PC-9 (cell line): ENCODE measurements at regions not wholly inside any gene's neighbourhood (a gene's known extent, or its start where the extent isn't known, plus 50 kb on each side); places are given as distances from the start of the nearest gene placed in this dataset.
A peak's percentile ranks its signal among the peaks of the same experiment; 100 is the strongest.

ENCODE experiments used
- BruUV-seq: library from RNA; stranded (reverse); fragments of 400-500 nt; replicated peaks from 2 replicates; lab custom pipeline; 2021; lab: Mats Ljungman, UMichigan
- CTCF ChIA-PET: fragments of 300-600 bp; sonication (Branson Sonifier 250); formaldehyde crosslinking; loops from one replicate; lab custom pipeline; 2022; ENCODE audit warnings: antibody characterized with exemption; lab: Charles Lee
- POLR2A ChIA-PET: fragments of 300-600 bp; sonication (Branson Sonifier 250); formaldehyde crosslinking; loops from one replicate; lab custom pipeline; 2022; ENCODE audit warnings: antibody characterized with exemption; ENCODE audit not compliant: unreplicated experiment; lab: Charles Lee
- DNase-seq, 2 experiments: peaks; one replicate each; pipeline versions ENCODE4 v3.0.0 to v3.0.0-alpha.2; 2015 to 2022; ENCODE audit warnings: mixed read lengths in 1 of 2
- H2AFZ ChIP-seq: fragments of 200-600 bp; sonication (generic); 2 replicates; pipeline ENCODE4 v1.8.1; 2017; ENCODE audit warnings: antibody characterized with exemption
- H3F3A ChIP-seq: fragments of 200-600 bp; sonication (generic); 2 replicates; pipeline ENCODE4 v1.8.1; 2017; ENCODE audit warnings: antibody characterized with exemption, mild to moderate bottlenecking, low read depth; ENCODE audit not compliant: insufficient read depth
- H3K27ac ChIP-seq: fragments of 200-600 bp; sonication (generic); 2 replicates; pipeline ENCODE4 v1.6.1; 2016; ENCODE audit warnings: mixed run types
- H3K27me3 ChIP-seq: fragments of 200-600 bp; sonication (generic); 2 replicates; pipeline ENCODE4 v1.6.1; 2016; ENCODE audit warnings: low read depth, mixed run types; ENCODE audit not compliant: insufficient read depth
- H3K36me3 ChIP-seq: fragments of 200-600 bp; sonication (generic); 2 replicates; pipeline ENCODE4 v1.6.1; 2016; ENCODE audit warnings: low read depth, mixed run types
- H3K4me1 ChIP-seq: fragments of 200-600 bp; sonication (generic); replicated peaks from 2 replicates; pipeline ENCODE4 v1.6.1; 2016; ENCODE audit warnings: mixed run types; ENCODE audit not compliant: insufficient read depth
- H3K4me2 ChIP-seq: fragments of 200-600 bp; sonication (generic); 2 replicates; pipeline ENCODE4 v1.6.1; 2017; ENCODE audit warnings: mixed run types
- H3K4me3 ChIP-seq: fragments of 200-600 bp; sonication (generic); 2 replicates; pipeline ENCODE4 v1.6.1; 2016; ENCODE audit warnings: mixed run types
- H3K79me2 ChIP-seq: fragments of 200-600 bp; sonication (generic); 2 replicates; pipeline ENCODE4 v1.6.1; 2017; ENCODE audit warnings: low read depth, mixed run types
- H3K9me2 ChIP-seq: fragments of 200-600 bp; sonication (generic); 2 replicates; pipeline ENCODE4 v1.8.1; 2017; ENCODE audit warnings: mild to moderate bottlenecking; ENCODE audit not compliant: insufficient read depth
- H3K9me3 ChIP-seq: fragments of 200-600 bp; sonication (generic); 2 replicates; pipeline ENCODE4 v1.8.1; 2016; ENCODE audit warnings: low read depth; ENCODE audit not compliant: insufficient read depth
- H4K20me1 ChIP-seq: fragments of 200-600 bp; sonication (generic); 2 replicates; pipeline ENCODE4 v1.8.1; 2017; ENCODE audit not compliant: insufficient read depth
- EZH2 ChIP-seq: fragments of 200-600 bp; sonication (generic); IDR thresholded peaks from 2 replicates; pipeline ENCODE4 v1.8.0; 2017; ENCODE audit warnings: antibody characterized with exemption, low read depth
- intact Hi-C: fragments of 100-400 bp; cut with micrococcal nuclease; formaldehyde crosslinking; loops from one replicate; pipeline ENCODE4 v1.10.0; 2022; ENCODE audit not compliant: unreplicated experiment
- TF ChIP-seq, protein P1 (sequence below): fragments of 200-600 bp; sonication (generic); conservative IDR thresholded peaks from 2 replicates; pipeline ENCODE4 v1.6.1; 2017; ENCODE audit warnings: mixed run types, antibody characterized with exemption, mild to moderate bottlenecking, moderate library complexity

DNA sequence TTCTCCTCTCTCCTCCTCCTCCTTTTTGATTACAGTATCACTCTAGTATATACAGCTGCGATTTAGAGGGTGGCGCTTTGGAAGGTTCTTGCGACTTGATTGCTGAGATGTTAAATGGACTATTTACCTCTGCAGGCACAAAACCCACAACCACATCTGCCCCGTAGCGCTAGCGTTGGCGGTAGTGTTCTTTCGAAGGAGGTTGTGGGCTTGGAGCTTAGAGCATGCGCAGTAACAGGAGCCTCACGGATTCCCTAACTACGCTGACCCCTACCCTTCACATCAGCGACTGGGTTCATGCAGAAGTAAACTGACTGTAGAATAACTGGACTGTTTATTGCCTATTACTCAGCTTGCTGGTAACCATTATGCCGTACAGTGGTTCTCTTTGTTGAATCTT is 58.0 kb downstream of the CGGBP1 start:
- H4K20me1 ChIP-seq: no peaks in the 10 kb centered on the region
- H3K4me1 ChIP-seq: no peaks in the 10 kb centered on the region
- no peak overlapping the region for H3K27ac ChIP-seq
- H2AFZ ChIP-seq: 0 out of 2 replicates have a peak overlapping the region, but pooled peaks have one; percentile 17
- H3K36me3 ChIP-seq: no peaks in the 10 kb centered on the region
- H3K4me2 ChIP-seq: no peak overlapping the region
- no peaks in the 10 kb centered on the region for H3K9me3 ChIP-seq
- no peaks in the 10 kb centered on the region for H3F3A ChIP-seq
- no peak for DNase-seq
- no peak for TF ChIP-seq EZH2
- TF ChIP-seq, protein P1, sequence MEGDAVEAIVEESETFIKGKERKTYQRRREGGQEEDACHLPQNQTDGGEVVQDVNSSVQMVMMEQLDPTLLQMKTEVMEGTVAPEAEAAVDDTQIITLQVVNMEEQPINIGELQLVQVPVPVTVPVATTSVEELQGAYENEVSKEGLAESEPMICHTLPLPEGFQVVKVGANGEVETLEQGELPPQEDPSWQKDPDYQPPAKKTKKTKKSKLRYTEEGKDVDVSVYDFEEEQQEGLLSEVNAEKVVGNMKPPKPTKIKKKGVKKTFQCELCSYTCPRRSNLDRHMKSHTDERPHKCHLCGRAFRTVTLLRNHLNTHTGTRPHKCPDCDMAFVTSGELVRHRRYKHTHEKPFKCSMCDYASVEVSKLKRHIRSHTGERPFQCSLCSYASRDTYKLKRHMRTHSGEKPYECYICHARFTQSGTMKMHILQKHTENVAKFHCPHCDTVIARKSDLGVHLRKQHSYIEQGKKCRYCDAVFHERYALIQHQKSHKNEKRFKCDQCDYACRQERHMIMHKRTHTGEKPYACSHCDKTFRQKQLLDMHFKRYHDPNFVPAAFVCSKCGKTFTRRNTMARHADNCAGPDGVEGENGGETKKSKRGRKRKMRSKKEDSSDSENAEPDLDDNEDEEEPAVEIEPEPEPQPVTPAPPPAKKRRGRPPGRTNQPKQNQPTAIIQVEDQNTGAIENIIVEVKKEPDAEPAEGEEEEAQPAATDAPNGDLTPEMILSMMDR: no peak
- no TSS peak for BruUV-seq
- ChIA-PET POLR2A (no interaction called here), CTCF (no interaction called here)
- intact Hi-C loops: loop anchor here (10.0 kb wide), 2 partner anchors 836 to 916 kb away; no protein-coding TSS in a partner anchor
- no peaks in the 10 kb centered on the region for H3K9me2 ChIP-seq
- no peak overlapping the region for H3K4me3 ChIP-seq
- no peaks in the 10 kb centered on the region for H3K79me2 ChIP-seq
- no peaks in the 10 kb centered on the region for H3K27me3 ChIP-seq

DNA sequence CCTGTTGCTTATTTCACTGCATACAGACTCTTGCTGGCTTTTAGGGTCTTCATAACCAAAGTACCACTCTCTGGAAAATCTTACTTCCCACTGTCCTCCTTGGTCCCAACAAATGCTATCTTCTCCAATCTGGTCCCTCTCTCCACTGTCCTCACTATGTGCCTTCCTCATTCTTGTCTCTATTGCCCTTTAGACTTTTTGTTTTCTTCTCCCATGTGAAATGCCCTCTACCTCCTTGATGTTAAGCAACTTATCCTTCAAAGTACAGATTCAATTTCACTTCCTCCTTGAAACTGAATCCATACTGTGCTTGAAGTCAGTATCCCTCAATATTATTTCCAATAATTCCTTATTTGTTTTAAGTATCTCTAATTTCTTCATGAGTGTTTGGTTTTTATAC is 60.8 kb downstream of the CGGBP1 start:
- Histone ChIP-seq H3K36me3 (no peaks in the 10 kb centered on the region), H2AFZ (no peak overlapping the region), H3K4me1 (no peaks in the 10 kb centered on the region), H3K27ac (no peak overlapping the region), H4K20me1 (no peaks in the 10 kb centered on the region), H3K9me2 (no peaks in the 10 kb centered on the region), H3K4me3 (no peak overlapping the region), H3K4me2 (no peak overlapping the region), H3K27me3 (no peaks in the 10 kb centered on the region), H3F3A (no peaks in the 10 kb centered on the region), H3K79me2 (no peaks in the 10 kb centered on the region), H3K9me3 (no peaks in the 10 kb centered on the region)
- no peak for TF ChIP-seq EZH2
- TF ChIP-seq, protein P1: no peak
- no peak for DNase-seq
- ChIA-PET POLR2A (no interaction called here), CTCF (interaction anchor here (0.6 kb wide), 1 partner anchor 1735 kb away, joined by 7 read pairs; no protein-coding TSS in a partner anchor)
- intact Hi-C loops: no loop called here
- BruUV-seq: no TSS peak

GRCh38 chr3:87997298-87997697 is 61.5 kb downstream of the CGGBP1 start:
- H3K9me2 ChIP-seq: no peaks in the 10 kb centered on the region
- POLR2A ChIA-PET: no interaction called here
- no peak overlapping the region for H2AFZ ChIP-seq
- no peaks in the 10 kb centered on the region for H3F3A ChIP-seq
- H3K4me3 ChIP-seq: no peak overlapping the region
- BruUV-seq: no TSS peak
- no peaks in the 10 kb centered on the region for H3K79me2 ChIP-seq
- no peaks in the 10 kb centered on the region for H3K36me3 ChIP-seq
- no peaks in the 10 kb centered on the region for H3K9me3 ChIP-seq
- no peaks in the 10 kb centered on the region for H3K27me3 ChIP-seq
- DNase-seq: no peak
- H4K20me1 ChIP-seq: no peaks in the 10 kb centered on the region
- no peaks in the 10 kb centered on the region for H3K4me1 ChIP-seq
- CTCF ChIA-PET: no interaction called here
- H3K4me2 ChIP-seq: no peak overlapping the region
- TF ChIP-seq EZH2: no peak
- TF ChIP-seq, protein P1: no peak
- intact Hi-C loops: no loop called here
- no peak overlapping the region for H3K27ac ChIP-seq
